Stimulated activated CD4-positive, alpha-beta T cell treated with anti-CD3 and anti-CD28 coated beads, TNF-alpha, amount 100 ng/mL, for 1 hour (primary cell): ENCODE measurements at regions not wholly inside any gene's neighbourhood (a gene's known extent, or its start where the extent isn't known, plus 50 kb on each side); places are given as distances from the start of the nearest gene placed in this dataset.
"Not testable (repeated sequence)": the region's sequence is repeated elsewhere in the genome, so short reads cannot be mapped to it uniquely, and the experiment has no call there.

Experiments used
- DNase-seq, 3 donors: peaks; one replicate each; pipeline ENCODE4 v3.0.0-alpha.2; 2020; ENCODE audit warnings: low read depth in 3 of 3, low spot score in 1 of 3

DNA sequence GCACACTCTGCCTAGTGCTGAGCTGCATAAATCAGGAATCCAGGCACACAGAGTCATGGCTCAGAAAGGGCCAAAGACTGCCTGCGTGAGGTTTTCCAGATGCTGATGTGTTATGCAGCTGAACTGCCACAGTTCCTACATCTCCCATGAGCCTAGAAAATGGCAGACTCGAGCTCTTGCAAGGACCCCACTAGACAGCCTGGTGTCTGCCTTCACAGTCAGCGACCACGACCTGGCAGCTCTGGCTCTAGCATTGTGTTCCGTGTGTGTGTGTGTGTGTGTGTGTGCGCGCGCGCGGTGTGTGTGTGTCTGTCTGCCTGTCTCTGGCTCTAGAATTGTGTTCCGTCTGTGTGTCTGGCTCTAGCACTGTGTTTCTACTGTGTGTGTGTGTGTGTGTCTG, 203.6 kb upstream of the AGTR2 start:
- DNase-seq: no peak

DNA sequence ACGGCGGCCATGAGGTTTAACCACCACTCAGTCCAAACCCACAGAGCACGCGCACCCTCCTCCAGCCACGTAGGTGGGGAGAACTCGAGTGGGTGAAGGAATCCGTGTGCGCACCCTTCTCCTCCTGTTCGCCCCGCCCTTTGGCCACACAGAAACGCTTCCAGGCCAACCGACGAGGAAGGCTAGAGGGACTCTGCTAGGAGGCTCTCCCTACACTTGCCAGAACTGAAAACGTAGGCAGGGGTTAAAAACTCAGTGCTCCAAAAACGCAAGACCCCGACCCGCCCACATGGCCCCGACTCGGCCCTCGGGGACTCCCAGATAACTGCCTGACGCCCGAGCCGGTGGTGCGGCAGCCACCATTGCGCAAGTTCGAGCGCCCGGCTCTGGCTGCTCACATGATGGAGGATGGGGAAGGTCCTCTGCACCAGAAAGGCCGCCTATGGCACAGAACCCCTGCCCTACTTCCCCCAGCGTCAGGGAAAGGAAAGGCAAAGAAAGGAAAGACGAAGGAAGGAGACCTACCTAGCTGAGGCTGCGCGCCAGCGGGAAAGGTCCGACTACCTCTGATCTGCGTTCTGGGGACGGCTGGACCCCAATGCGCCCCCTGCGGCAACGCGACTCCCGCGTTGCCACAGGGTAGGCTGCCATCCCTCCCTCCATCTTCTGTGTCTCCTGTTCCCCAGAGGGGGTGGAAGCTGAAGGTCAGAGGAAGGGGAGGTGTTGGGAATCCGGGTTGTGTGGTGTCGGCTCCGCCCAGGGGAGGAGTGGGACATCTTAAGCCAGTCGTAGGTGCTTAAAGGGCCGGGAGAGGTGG, 201.9 kb upstream of the AGTR2 start:
- no peak for DNase-seq

DNA sequence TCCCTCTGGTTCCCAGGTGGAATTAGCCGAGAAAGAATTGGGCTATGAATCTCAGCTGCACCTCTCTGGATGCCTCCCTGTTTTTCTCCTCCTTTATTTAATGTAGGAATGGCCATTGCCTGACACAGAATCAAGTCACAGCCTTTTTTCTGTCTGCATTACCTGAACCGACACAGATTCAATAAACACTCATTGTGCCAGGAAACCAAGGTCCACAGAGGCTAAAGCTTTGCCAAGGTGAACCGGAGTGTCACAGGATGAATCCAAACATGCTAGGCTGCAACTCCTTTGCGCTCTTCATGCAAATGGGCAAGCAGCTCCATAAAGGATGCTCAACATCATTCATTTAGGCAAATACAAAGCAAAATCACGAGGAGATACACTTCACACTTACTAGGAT, 199.8 kb upstream of the AGTR2 start:
- DNase-seq: no peak

DNA sequence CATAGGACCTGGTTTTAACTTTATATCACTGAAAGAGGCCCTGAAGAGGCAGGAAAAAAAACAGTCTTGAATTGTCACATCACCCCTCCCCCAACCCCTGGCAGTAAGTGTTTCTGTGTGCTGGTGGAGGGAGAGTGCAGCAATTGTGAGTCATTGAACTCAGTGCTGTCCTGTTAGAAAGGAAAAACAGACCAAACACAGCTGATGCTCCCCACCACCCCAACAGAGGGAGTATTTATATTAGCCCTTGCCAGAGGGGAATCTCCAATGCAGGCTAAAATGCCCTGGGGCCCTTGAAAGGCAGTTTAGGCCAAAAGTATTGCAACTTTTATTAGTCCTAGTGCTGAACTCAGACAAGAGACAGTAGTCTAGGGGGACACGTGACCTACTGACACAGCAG, 197.8 kb upstream of the AGTR2 start:
- no peak for DNase-seq

DNA sequence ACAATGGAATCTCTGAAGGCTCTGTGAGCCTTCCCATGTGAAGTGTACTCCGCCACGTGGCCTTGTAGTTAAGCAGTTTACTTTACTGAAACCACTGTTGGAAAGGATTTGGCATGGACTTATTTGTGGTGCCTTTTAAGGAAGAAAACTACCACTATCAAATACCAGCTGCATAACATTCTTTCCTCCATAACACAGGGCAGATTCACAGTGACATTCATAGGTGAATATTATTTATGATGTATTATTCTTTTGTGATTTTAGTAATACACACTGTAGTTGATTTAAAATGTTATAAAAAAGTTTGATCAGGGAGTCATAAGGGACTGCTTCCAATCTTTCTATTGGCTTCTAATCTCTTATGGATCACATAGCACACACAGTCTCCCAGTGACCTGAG, 192.5 kb upstream of the AGTR2 start:
- DNase-seq: no peak

DNA sequence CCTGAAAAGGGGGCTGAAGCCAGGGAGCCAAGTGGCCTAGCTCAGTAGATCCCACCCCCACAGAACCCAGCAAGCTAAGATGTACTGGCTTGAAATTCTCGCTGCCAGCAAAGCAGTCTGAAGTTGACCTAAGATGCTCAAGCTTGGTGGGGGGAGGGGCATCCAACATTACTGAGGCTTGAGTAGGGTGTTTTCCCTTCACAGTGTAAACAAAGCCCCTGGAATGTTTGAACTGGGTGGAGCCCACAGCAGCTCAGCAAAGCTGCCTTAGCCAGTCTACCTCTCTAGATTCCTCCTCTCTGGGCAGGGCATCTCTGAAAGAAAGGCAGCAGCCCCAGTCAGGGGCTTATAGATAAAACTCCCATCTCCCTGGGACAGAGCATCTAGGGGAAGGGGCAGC, 187.4 kb upstream of the AGTR2 start:
- not testable (repeated sequence) for DNase-seq

DNA sequence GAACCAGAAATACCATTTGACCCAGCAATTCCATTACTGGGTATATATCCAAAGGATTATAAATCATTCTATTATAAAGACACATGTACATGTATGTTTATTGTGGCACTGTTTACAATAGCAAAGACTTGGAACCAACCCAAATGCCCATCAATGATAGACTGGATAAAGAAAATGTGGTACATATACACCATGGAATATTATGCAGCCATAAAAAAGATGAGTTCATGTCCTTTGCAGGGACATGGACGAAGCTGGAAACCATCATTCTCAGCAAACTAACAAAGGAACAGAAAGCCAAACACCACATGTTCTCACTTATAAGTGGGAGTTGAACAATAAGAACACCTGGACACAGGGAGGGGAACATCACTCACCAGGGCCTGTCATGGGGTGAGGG, 183.1 kb upstream of the AGTR2 start:
- not testable (repeated sequence) for DNase-seq

DNA sequence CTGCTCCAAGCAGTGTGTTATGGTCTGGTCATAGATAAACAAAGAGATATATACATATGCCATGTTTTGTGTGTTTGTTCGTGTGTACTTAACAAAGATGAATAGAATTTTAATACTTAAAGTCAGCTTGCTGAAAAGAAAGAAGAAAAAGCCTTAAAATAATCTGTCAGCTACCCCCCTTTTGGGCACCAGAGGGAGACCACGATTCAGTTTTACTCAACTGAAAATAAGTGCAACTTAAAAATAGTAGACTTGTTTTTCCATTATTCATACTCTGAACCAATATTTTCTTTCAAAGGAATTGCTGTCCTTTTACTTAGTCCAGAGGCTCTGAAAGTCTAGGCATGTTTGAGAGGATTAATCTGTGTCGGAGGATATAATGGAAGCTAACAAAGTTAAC, 181.7 kb upstream of the AGTR2 start:
- DNase-seq: no peak

DNA sequence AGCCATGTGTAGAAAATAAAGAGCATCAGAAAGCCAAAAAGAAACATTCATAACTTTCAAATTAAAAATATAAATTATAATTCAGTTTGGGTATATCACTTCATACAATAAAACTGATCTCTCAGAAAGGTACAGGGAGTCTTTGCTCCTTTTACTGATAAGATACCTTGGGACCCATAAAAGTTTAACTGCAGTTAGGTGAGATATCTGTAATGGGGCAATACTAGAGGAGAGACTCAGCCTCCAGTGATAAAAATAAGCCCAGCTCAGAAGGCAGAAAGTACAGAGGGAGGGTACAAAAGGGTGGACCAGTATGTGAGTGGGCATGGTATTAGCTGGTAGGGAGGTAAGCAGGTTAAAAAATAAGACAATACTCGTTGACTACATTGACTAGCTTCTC, 180.9 kb upstream of the AGTR2 start:
- no peak for DNase-seq

DNA sequence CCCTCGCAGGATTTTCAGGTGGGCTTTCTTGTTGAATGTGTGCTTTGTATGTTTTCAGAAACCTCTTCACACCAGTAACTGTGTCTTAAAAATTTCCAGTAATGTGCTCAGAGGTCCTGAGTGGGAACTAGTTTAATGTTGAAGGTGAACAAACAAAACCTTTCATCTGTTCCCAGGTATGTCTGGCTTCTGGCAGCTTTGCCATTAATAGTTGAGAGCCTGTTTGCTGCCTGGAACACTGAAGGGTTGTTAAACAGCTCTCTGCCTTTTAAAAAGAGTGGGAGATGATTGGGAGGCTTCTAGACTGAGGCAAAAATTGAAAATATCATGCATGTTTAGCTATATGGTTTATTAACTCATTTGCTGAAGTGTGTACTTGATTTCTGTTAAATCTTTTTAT, 161.2 kb upstream of the AGTR2 start:
- DNase-seq: no peak

DNA sequence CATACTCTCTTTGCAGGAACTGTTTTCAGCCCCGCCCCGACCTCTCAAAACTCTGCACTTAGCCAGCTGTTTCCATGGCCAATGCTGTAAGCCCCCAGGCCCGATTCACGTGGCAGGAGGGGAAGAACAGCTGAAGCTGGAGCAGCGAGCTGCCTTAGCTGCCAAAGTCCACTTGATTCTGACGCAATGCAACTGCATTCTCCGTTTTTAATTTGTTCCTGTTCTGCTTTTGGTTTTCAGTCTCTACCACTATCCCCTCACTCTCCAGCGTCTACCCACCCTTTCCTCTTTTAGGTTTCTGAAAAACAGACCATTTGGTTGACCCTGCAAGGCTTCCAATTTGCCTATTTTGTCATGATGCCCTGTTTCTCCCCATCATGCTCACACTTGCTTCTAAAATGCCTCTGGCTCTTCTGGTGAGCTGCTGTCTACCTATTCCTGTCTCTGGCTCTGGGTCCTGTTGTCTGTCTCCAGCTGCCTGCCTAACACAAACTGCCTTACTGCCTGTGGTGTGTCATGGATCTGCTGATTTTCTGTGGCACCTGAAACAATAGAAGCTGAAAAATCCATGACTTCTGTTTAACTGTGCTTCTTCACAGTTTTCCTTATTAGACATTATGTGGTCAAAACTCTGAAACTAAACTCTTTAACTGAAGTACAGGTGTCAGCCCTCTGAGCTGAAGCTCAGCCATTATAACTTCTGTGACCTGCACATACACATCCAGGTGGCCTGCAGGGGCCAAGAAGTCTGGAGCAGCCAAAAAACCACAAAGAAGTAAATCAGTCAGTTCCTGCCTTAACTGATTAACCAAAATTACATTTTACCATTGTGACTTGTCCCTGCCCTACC, 160.5 kb upstream of the AGTR2 start:
- DNase-seq: no peak

DNA sequence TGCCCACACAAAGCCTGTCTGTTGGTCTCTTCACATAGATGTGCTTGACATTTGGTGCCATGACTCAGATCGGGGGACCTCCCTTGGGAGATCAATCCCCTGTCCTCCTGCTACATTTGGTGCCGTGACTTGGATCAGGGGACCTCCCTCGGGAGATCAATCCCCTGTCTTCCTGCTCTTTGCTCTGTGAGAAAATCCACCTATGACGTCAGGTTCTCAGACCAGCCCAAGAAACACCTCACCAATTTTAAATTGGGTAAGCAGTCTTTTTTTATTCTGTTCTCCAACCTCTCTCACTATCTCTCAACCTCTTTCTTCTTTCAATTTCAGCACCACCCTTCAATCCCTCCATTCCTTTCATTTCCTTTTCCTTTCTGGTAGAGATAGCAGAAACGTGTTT, 159.6 kb upstream of the AGTR2 start:
- no peak for DNase-seq

DNA sequence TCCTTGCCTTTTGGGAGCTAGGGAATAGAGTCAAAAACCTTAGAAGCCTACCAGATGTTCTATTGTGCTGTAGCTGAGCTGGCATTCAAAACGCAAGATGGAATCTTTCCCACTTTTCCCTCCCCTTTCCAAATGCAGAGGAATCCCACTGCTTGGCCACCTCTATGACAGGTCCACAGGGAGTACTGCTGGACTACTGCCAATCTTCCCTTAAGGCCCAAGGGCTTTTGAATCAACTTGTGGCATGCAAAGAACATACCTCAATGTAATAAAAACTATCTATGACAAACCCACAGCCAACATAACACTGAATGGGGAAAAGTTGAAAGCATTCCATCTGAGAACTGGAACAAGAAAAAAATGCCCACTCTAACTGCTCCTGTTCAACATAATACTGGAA, 139.2 kb upstream of the AGTR2 start:
- DNase-seq: no peak
